ENCODE measurements at regions not wholly inside any gene's neighbourhood (a gene's known extent, or its start where the extent isn't known, plus 50 kb on each side); places are given as distances from the start of the nearest gene placed in this dataset.

DNA sequence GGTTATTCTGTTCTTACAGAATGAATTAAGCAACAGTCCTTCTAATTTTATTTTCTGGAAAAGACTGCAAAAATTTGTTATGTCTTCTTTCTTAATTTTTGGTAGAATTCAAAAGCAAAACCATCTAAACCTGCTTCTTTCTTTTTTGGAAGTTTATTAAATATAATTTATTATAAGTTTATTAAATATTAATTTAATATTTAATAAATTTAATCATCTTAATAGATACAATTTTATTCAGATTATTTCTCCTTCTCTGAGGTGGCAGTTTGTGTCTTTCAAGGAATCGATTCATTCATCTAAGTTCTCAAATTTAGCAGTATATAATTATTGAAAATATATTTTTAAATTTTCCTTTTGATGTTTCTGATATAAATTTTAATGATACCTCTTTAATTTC lies 837.5 kb upstream of the LRRC4C start:
- TF ChIP-seq TCF7L2 (IDR thresholded peaks at IDR 0.05; ENCODE audit: low read depth, low read length) (no peak), POLR2AphosphoS5 (IDR thresholded peaks at IDR 0.05; ENCODE audit: low read depth, low read length) (no peak)
- TF ChIP-seq, protein P1, sequence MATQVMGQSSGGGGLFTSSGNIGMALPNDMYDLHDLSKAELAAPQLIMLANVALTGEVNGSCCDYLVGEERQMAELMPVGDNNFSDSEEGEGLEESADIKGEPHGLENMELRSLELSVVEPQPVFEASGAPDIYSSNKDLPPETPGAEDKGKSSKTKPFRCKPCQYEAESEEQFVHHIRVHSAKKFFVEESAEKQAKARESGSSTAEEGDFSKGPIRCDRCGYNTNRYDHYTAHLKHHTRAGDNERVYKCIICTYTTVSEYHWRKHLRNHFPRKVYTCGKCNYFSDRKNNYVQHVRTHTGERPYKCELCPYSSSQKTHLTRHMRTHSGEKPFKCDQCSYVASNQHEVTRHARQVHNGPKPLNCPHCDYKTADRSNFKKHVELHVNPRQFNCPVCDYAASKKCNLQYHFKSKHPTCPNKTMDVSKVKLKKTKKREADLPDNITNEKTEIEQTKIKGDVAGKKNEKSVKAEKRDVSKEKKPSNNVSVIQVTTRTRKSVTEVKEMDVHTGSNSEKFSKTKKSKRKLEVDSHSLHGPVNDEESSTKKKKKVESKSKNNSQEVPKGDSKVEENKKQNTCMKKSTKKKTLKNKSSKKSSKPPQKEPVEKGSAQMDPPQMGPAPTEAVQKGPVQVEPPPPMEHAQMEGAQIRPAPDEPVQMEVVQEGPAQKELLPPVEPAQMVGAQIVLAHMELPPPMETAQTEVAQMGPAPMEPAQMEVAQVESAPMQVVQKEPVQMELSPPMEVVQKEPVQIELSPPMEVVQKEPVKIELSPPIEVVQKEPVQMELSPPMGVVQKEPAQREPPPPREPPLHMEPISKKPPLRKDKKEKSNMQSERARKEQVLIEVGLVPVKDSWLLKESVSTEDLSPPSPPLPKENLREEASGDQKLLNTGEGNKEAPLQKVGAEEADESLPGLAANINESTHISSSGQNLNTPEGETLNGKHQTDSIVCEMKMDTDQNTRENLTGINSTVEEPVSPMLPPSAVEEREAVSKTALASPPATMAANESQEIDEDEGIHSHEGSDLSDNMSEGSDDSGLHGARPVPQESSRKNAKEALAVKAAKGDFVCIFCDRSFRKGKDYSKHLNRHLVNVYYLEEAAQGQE (IDR thresholded peaks at IDR 0.05; ENCODE audit: insufficient read depth in 1 of 2, low read depth in 2 of 2, low read length in 1 of 2) = no peak
- TF ChIP-seq, protein P2, sequence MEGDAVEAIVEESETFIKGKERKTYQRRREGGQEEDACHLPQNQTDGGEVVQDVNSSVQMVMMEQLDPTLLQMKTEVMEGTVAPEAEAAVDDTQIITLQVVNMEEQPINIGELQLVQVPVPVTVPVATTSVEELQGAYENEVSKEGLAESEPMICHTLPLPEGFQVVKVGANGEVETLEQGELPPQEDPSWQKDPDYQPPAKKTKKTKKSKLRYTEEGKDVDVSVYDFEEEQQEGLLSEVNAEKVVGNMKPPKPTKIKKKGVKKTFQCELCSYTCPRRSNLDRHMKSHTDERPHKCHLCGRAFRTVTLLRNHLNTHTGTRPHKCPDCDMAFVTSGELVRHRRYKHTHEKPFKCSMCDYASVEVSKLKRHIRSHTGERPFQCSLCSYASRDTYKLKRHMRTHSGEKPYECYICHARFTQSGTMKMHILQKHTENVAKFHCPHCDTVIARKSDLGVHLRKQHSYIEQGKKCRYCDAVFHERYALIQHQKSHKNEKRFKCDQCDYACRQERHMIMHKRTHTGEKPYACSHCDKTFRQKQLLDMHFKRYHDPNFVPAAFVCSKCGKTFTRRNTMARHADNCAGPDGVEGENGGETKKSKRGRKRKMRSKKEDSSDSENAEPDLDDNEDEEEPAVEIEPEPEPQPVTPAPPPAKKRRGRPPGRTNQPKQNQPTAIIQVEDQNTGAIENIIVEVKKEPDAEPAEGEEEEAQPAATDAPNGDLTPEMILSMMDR (IDR thresholded peaks at IDR 0.05) = no peak

Measured in Panc1 (cell line).